ENCODE measurements at regions not wholly inside any gene's neighbourhood (a gene's known extent, or its start where the extent isn't known, plus 50 kb on each side); places are given as distances from the start of the nearest gene placed in this dataset.

- TF ChIP-seq POLR2A (IDR thresholded peaks at IDR 0.05; ENCODE audit: extremely low read depth, insufficient read length) (no peak), CTCF (IDR thresholded peaks at IDR 0.05; ENCODE audit: low read depth, low read length) (no peak), MYC (IDR thresholded peaks at IDR 0.05; ENCODE audit: low read depth, low read length) (no peak), MAX (IDR thresholded peaks at IDR 0.05; ENCODE audit: low read depth, low read length) (no peak)
Measured at GRCh38 chr22:34969001-34969790, 96.8 kb upstream of the ISX start.
